ENCODE measurements at regions not wholly inside any gene's neighbourhood (a gene's known extent, or its start where the extent isn't known, plus 50 kb on each side); places are given as distances from the start of the nearest gene placed in this dataset.
A peak's percentile ranks its signal among the peaks of the same experiment; 100 is the strongest.

DNA sequence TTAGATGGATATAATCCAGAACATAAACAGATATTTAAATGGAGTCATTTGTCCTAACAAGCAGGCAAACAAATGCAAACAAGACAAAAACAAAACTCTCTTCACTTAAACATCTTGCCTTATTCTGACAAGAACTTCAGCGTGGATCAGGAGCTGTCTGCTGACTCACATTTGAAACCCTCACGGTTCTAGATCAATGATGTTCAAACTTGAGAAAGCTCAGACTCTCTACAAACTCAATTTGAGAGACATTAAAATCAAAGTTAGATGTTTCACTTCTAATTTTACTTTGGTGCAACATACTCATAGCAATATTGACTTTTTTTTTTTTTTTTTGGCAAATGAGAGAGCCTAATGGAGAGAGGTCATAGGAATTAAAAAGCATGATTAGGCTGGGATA, 362.8 kb upstream of the SLC14A2 start:
- no TSS peak for BruUV-seq (replicated peaks)
- in situ Hi-C loops (cut with MboI; ENCODE audit: low sequenced_read_pairs) (no loop called here), intact Hi-C loops (cut with micrococcal nuclease) (no loop called here), dilution Hi-C loops (cut with HindIII; ENCODE audit: low sequenced_read_pairs, unreplicated experiment) (no loop called here)
- no peak overlapping the region for H3K4me3 ChIP-seq (ENCODE audit: insufficient read depth, low read depth, low read length)
- DNase-seq (no peak), ATAC-seq (ENCODE audit: low read depth) (no peak)
- H2BK120ac ChIP-seq (ENCODE audit: low read depth, low read length) = peak overlapping the region; percentile 77
- H3K4me2 ChIP-seq (ENCODE audit: low read depth, low read length) = no peak overlapping the region
- no peak overlapping the region for H3K27ac ChIP-seq (ENCODE audit: insufficient read depth, low read length)
- H3K9me1 ChIP-seq (ENCODE audit: insufficient read depth, low read length) = peaks cover 25% of the 10 kb centered on the region
- no peaks in the 10 kb centered on the region for H3K36me3 ChIP-seq (ENCODE audit: control insufficient read depth, insufficient read depth, low read length)
- 0 out of 2 replicates have a peak overlapping the region, but pooled peaks have one; percentile 63 for H3K14ac ChIP-seq (replicated peaks; ENCODE audit: low read depth, low read length)
- H3K27me3 ChIP-seq (ENCODE audit: control insufficient read depth, insufficient read depth, low read length) = no peaks in the 10 kb centered on the region
- peak overlapping the region; percentile 47; the same call in 2 of the 3 replicates for H2BK15ac ChIP-seq (ENCODE audit: low read depth, low read length)
- H3K9ac ChIP-seq (ENCODE audit: low read depth, low read length) = no peak overlapping the region
- no peak overlapping the region for H2AFZ ChIP-seq (replicated peaks; ENCODE audit: low read length, poor library complexity)
- no peak overlapping the region for H2AK5ac ChIP-seq (ENCODE audit: low read depth, low read length)
- peaks cover 39% of the 10 kb centered on the region for H3K4me1 ChIP-seq (ENCODE audit: control insufficient read depth, insufficient read depth, low read length)
- peak overlapping the region; percentile 27; the same call in 1 of the 2 replicates for H3K4ac ChIP-seq (ENCODE audit: low read depth, low read length)
- H3K18ac ChIP-seq (ENCODE audit: low read depth, low read length) = peak overlapping the region; percentile 24; the same call in 1 of the 2 replicates
- ChIA-PET POLR2A (ENCODE audit: unreplicated experiment) (no interaction called here), CTCF (interaction anchor here (1.0 kb wide), 1 partner anchor 562 kb away, joined by 3 read pairs; no protein-coding TSS in a partner anchor)
- no peaks in the 10 kb centered on the region for H4K20me1 ChIP-seq (ENCODE audit: insufficient read depth, low read length)
- no peak overlapping the region for H3K56ac ChIP-seq (ENCODE audit: extremely low read depth, insufficient read depth, low read length)
- H2AK9ac ChIP-seq (replicated peaks; ENCODE audit: low read depth, low read length, poor library complexity) = no peak overlapping the region
- H4K8ac ChIP-seq (ENCODE audit: low read depth in 2 of 2, low read length in 2 of 2) = no peak overlapping the region; a peak in 1 of 4 replicates
- H3K23ac ChIP-seq (ENCODE audit: low read depth, low read length) = no peak overlapping the region
- H4K5ac ChIP-seq (ENCODE audit: low read depth, low read length) = no peak overlapping the region
- 0 out of 2 replicates have a peak overlapping the region, but pooled peaks have one; percentile 43 for H4K91ac ChIP-seq (ENCODE audit: insufficient read depth, low read depth, low read length)
- peak overlapping the region; percentile 92 for H2BK20ac ChIP-seq (ENCODE audit: low read depth, low read length)
- WGBS, 2 experiments (ENCODE audit: extremely low coverage in 2 of 2, insufficient read length in 1 of 2) = no CpG with 5 or more reads among the region's 2 CpGs
- no peaks in the 10 kb centered on the region for H3K79me1 ChIP-seq (ENCODE audit: low read depth in 1 of 2, low read length in 2 of 2)
- TF ChIP-seq FOS (IDR thresholded peaks at IDR 0.05; ENCODE audit: low read depth, low read length) (no peak), CEBPB (IDR thresholded peaks at IDR 0.05; ENCODE audit: low read depth, low read length) (no peak), CHD1 (IDR thresholded peaks at IDR 0.05; ENCODE audit: low read depth, low read length) (no peak), BHLHE40 (IDR thresholded peaks at IDR 0.05; ENCODE audit: low read depth, low read length) (no peak), RAD21 (IDR thresholded peaks at IDR 0.05; ENCODE audit: low read length) (no peak), NFE2L2 (IDR thresholded peaks at IDR 0.05; ENCODE audit: low read depth, low read length) (no peak), MAFK (IDR thresholded peaks at IDR 0.05; ENCODE audit: low read depth, low read length) (no peak), MAZ (IDR thresholded peaks at IDR 0.05; ENCODE audit: borderline replicate concordance, low read depth, low read length) (no peak), RFX5 (IDR thresholded peaks at IDR 0.05; ENCODE audit: low read depth, low read length) (no peak), MXI1 (IDR thresholded peaks at IDR 0.05; ENCODE audit: borderline replicate concordance, low read depth, low read length) (no peak), RCOR1 (IDR thresholded peaks at IDR 0.05; ENCODE audit: insufficient replicate concordance, low read length) (no peak), POLR2A (IDR thresholded peaks at IDR 0.05; ENCODE audit: low read depth, low read length) (no peak), SMC3 (IDR thresholded peaks at IDR 0.05; ENCODE audit: low read depth, low read length) (no peak)
- TF ChIP-seq, protein P1, sequence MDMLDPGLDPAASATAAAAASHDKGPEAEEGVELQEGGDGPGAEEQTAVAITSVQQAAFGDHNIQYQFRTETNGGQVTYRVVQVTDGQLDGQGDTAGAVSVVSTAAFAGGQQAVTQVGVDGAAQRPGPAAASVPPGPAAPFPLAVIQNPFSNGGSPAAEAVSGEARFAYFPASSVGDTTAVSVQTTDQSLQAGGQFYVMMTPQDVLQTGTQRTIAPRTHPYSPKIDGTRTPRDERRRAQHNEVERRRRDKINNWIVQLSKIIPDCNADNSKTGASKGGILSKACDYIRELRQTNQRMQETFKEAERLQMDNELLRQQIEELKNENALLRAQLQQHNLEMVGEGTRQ (IDR thresholded peaks at IDR 0.05; ENCODE audit: low read depth, low read length) = no peak
- TF ChIP-seq, protein P2, sequence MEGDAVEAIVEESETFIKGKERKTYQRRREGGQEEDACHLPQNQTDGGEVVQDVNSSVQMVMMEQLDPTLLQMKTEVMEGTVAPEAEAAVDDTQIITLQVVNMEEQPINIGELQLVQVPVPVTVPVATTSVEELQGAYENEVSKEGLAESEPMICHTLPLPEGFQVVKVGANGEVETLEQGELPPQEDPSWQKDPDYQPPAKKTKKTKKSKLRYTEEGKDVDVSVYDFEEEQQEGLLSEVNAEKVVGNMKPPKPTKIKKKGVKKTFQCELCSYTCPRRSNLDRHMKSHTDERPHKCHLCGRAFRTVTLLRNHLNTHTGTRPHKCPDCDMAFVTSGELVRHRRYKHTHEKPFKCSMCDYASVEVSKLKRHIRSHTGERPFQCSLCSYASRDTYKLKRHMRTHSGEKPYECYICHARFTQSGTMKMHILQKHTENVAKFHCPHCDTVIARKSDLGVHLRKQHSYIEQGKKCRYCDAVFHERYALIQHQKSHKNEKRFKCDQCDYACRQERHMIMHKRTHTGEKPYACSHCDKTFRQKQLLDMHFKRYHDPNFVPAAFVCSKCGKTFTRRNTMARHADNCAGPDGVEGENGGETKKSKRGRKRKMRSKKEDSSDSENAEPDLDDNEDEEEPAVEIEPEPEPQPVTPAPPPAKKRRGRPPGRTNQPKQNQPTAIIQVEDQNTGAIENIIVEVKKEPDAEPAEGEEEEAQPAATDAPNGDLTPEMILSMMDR (conservative IDR thresholded peaks at IDR 0.05; ENCODE audit: low read depth, low read length) = no peak
- TF ChIP-seq, protein P3, sequence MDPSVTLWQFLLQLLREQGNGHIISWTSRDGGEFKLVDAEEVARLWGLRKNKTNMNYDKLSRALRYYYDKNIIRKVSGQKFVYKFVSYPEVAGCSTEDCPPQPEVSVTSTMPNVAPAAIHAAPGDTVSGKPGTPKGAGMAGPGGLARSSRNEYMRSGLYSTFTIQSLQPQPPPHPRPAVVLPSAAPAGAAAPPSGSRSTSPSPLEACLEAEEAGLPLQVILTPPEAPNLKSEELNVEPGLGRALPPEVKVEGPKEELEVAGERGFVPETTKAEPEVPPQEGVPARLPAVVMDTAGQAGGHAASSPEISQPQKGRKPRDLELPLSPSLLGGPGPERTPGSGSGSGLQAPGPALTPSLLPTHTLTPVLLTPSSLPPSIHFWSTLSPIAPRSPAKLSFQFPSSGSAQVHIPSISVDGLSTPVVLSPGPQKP (IDR thresholded peaks at IDR 0.05; ENCODE audit: borderline replicate concordance, low read depth, low read length) = no peak
- H2BK5ac ChIP-seq (ENCODE audit: low read depth, low read length, poor library complexity, severe bottlenecking) = no peak overlapping the region
- H3K9me3 ChIP-seq (ENCODE audit: control insufficient read depth, insufficient read depth, low read length) = no peaks in the 10 kb centered on the region

All from IMR-90 (cell line).